Muscle layer of colon (tissue), 2 donors: ENCODE measurements at regions not wholly inside any gene's neighbourhood (a gene's known extent, or its start where the extent isn't known, plus 50 kb on each side); places are given as distances from the start of the nearest gene placed in this dataset.

Experiments used
- H3K27ac ChIP-seq: one replicate; pipeline ENCODE4 v1.7.0; 2013; ENCODE audit warnings: low read depth, mild to moderate bottlenecking, low read length, moderate library complexity
- H3K27me3 ChIP-seq, 2 donors: one replicate each; pipeline ENCODE4 v1.7.0; 2013; ENCODE audit warnings: low read length in 2 of 2, mild to moderate bottlenecking in 2 of 2; ENCODE audit not compliant: insufficient read depth in 2 of 2, control insufficient read depth in 1 of 2
- H3K36me3 ChIP-seq: one replicate; pipeline ENCODE4 v1.7.0; 2013; ENCODE audit warnings: mild to moderate bottlenecking, low read length; ENCODE audit not compliant: insufficient read depth
- H3K4me1 ChIP-seq: one replicate; pipeline ENCODE4 v1.7.0; 2013; ENCODE audit warnings: mild to moderate bottlenecking, low read length; ENCODE audit not compliant: insufficient read depth
- H3K4me3 ChIP-seq, 2 donors: one replicate each; pipeline ENCODE4 v1.7.0; 2013; ENCODE audit warnings: low read length in 2 of 2, low read depth in 1 of 2, mild to moderate bottlenecking in 1 of 2, moderate library complexity in 1 of 2
- H3K9ac ChIP-seq: one replicate; pipeline ENCODE4 v1.7.0; 2013; ENCODE audit warnings: low read length
- H3K9me3 ChIP-seq: one replicate; pipeline ENCODE4 v1.7.0; 2013; ENCODE audit warnings: mild to moderate bottlenecking, low read length
- donor health status: abdominal sarcoma.
- donor health status: Adenocarcinoma of cecum.

DNA sequence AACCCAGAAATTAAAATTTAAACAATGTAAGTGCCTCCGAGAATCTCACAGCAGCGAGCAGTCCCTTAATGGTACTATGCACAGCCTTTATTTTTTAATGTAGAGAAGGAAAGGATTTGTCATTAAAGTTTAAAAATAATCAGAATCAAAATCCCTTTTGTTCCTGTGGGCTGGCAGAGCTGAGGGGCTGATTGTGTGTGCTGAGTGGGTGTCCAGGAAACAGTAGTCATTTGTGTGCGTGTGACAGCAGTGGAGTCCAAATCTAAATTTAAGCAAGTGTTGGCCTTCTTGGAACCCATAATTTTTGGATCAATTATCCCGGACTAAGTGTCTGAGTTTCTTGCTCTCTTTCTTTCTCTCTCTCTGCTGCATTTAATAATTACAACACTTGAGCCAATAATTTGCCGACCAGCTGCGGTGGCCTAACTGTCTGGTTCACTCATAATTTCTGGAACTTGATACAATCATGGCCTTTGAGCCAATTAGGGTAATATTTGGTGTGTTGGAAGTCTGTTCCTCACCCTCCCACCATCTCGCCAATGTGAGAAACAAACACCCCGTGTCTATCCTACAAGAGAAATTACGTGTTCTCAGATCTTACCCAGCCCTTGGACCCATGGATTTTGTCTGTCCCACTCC lies 528.0 kb downstream of the SOX6 start:
- H3K9me3 ChIP-seq, result no peaks in the 10 kb centered on the region
- no peaks in the 10 kb centered on the region for H3K27me3 ChIP-seq
- no peak overlapping the region for H3K9ac ChIP-seq
- no peak overlapping the region for H3K4me3 ChIP-seq
- H3K27ac ChIP-seq, result no peak overlapping the region
- no peaks in the 10 kb centered on the region for H3K4me1 ChIP-seq
- H3K36me3 ChIP-seq, result no peaks in the 10 kb centered on the region

- Histone ChIP-seq H3K9ac (no peak overlapping the region), H3K4me1 (no peaks in the 10 kb centered on the region), H3K4me3 (no peak overlapping the region), H3K27me3 (no peaks in the 10 kb centered on the region), H3K36me3 (no peaks in the 10 kb centered on the region), H3K27ac (no peak overlapping the region), H3K9me3 (no peaks in the 10 kb centered on the region)
These were observed 527.0 kb downstream of the SOX6 start for GRCh38 chr11:15829312-15829711.

DNA sequence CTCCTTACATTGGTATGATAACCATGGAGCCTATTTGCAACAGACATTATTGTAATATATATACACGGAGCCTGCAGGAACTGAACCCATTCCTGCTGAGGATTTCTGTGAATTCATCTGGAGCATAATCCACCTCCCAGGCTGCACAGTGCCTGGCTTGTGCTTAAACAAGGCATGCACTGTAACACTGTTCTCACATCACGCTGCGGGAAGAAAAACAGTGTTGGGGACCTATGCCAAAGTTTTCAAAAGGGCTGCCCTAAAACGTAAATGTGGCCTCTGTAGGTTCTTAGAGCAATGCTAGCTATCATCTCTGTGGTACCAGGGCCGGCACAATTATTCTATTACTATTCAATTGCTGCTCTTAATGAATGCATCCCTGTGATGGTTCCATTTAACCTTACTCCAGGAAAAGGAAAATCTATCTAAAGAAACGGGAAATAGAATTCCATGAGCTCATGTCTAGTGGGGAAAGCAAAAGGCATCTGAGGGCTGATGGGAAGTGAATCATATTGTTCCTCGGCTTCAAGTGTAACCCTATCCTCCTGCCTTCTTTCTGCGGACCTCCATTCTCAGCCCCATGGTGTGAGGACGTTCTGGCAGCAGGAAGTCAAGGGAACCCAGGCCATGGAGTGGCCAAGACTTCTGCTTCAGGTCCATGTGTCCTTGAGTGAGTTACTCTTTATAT lies 525.5 kb downstream of the SOX6 start:
- Histone ChIP-seq H3K4me1 (peaks cover 6% of the 10 kb centered on the region), H3K9me3 (no peaks in the 10 kb centered on the region), H3K4me3 (no peak overlapping the region), H3K27ac (no peak overlapping the region), H3K9ac (no peak overlapping the region), H3K27me3 (no peaks in the 10 kb centered on the region), H3K36me3 (no peaks in the 10 kb centered on the region)

- no peak overlapping the region for H3K27ac ChIP-seq
- H3K9ac ChIP-seq, result no peak overlapping the region
- peaks cover 17% of the 10 kb centered on the region for H3K4me1 ChIP-seq
- no peaks in the 10 kb centered on the region for H3K9me3 ChIP-seq
- H3K4me3 ChIP-seq, result no peak overlapping the region
- peaks cover 0 to 5% of the 10 kb centered on the region in 2 donors for H3K27me3 ChIP-seq
- H3K36me3 ChIP-seq, result no peaks in the 10 kb centered on the region
These were observed 520.4 kb downstream of the SOX6 start for GRCh38 chr11:15835788-15836411.

GRCh38 chr11:15836795-15837194 lies 519.6 kb downstream of the SOX6 start:
- Histone ChIP-seq H3K27ac (no peak overlapping the region), H3K9ac (no peak overlapping the region), H3K9me3 (no peaks in the 10 kb centered on the region), H3K36me3 (no peaks in the 10 kb centered on the region), H3K27me3 (peaks cover 0 to 5% of the 10 kb centered on the region in 2 donors), H3K4me1 (peaks cover 17% of the 10 kb centered on the region), H3K4me3 (no peak overlapping the region)

DNA sequence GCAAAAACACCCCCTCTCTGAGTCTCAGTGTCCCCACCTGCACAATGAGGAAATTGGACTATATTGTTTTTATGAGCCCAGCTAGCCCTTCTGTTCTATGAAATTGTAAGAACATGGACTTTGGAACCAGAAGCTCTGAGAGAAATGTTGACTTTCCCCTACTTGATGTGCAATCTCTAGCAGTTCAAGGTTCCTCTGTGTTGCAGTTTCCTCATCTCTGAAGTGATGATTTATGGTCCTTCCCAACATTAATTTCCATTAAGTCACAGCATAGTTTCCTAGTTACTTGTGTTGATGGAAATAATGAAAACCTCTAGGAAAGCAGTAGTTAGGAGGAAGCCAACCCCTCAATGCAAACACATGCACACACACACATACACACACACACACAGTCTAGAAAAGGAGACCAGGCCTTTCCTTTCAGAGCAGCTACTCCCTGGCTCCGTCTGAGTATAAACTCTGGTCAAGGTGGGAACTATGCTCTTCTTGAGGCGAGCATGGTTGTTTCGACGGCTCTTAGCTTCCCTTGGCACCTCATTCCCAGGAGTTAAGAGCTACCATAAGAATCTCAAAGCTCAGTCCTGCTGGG lies 518.4 kb downstream of the SOX6 start:
- Histone ChIP-seq H3K4me3 (no peak overlapping the region), H3K27ac (no peak overlapping the region), H3K4me1 (peaks cover 17% of the 10 kb centered on the region), H3K9me3 (no peaks in the 10 kb centered on the region), H3K9ac (no peak overlapping the region), H3K36me3 (no peaks in the 10 kb centered on the region), H3K27me3 (peaks cover 4 to 5% of the 10 kb centered on the region in 2 donors)

DNA sequence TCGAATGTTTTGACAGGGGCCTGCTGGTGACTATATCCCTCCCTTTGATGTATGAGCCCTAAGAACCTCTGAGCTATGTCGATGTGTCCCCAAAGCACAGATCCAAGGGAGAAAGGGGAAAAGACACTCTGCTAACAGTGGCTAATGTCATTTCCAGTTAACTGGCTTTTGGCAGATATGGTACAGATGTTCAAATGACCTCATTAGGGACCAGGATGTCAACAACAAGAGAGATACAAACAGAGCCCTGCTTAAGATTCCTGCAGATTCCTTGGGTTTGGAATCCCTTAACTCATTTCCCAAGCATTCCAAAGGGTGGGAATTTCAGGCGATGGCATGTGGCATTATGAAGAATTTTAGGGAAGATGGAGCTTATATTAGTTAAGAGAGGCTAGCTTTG lies 517.3 kb downstream of the SOX6 start:
- H3K36me3 ChIP-seq, result no peaks in the 10 kb centered on the region
- no peak overlapping the region for H3K27ac ChIP-seq
- H3K9ac ChIP-seq, result no peak overlapping the region

DNA sequence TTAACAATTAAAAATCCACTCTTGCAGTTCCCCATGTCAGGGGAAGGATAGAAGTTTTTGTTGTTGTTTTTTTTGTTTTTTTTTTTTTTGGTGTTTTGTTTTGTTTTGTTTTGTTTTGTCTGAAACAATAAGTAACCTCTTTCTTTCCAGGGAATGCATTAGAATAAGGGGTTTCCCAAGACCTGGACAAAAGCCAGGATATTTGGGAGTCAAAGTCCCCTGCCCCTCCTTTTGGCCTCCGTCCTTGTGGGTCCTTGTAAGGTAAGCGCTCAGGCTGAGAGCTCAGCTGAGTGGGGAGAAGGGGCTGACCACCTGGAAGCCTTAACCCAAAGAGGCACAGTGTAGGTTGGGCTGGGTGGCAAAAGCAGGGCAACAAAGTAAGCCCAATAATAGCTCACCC lies 515.4 kb downstream of the SOX6 start:
- H3K27ac ChIP-seq, result no peak overlapping the region
- no peak overlapping the region for H3K9ac ChIP-seq
- peaks cover 10% of the 10 kb centered on the region for H3K4me1 ChIP-seq
- H3K36me3 ChIP-seq, result no peaks in the 10 kb centered on the region
- no peaks in the 10 kb centered on the region for H3K9me3 ChIP-seq
- peaks cover 8 to 9% of the 10 kb centered on the region in 2 donors for H3K27me3 ChIP-seq
- no peak overlapping the region for H3K4me3 ChIP-seq

More for the DNA sequence above, 517.3 kb downstream of the SOX6 start:
- Histone ChIP-seq H3K4me3 (no peak overlapping the region), H3K27me3 (peaks cover 5 to 9% of the 10 kb centered on the region in 2 donors), H3K9me3 (no peaks in the 10 kb centered on the region), H3K4me1 (peaks cover 17% of the 10 kb centered on the region)

GRCh38 chr11:15841931-15842740 lies 514.2 kb downstream of the SOX6 start:
- Histone ChIP-seq H3K27ac (no peak overlapping the region), H3K4me1 (no peaks in the 10 kb centered on the region), H3K9ac (no peak overlapping the region), H3K9me3 (no peaks in the 10 kb centered on the region), H3K4me3 (no peak overlapping the region), H3K36me3 (no peaks in the 10 kb centered on the region), H3K27me3 (peaks cover 9 to 11% of the 10 kb centered on the region in 2 donors)

DNA sequence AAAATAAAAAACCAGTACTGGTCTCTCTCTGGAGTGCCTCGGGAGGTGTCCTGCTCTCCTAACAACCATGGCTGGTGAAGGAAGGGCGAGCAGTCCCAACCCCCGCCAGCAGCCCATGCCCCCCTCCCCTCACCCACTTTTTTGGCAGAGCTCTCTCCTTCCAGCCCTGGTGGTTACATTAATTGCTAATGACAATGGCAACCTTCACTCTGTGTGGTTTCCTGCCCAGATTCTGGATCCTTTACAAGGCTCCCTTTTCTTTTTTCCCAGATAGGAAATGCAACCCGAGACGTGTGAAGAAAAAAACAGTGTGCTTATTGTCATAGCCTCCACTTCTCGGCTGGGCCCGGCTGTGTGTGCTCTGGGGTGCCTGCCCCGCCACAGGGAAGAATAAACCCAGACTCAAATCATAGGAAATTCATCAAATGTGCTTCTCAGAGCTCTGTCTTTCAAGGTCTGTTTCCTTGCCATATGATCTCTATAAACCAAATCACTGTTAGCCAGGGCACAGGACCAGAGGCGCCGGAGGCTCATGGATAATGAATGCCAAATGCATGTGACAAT lies 513.0 kb downstream of the SOX6 start:
- Histone ChIP-seq H3K27ac (no peak overlapping the region), H3K27me3 (peaks cover 9 to 11% of the 10 kb centered on the region in 2 donors), H3K36me3 (no peaks in the 10 kb centered on the region), H3K4me3 (no peak overlapping the region), H3K4me1 (no peaks in the 10 kb centered on the region), H3K9me3 (no peaks in the 10 kb centered on the region), H3K9ac (no peak overlapping the region)

DNA sequence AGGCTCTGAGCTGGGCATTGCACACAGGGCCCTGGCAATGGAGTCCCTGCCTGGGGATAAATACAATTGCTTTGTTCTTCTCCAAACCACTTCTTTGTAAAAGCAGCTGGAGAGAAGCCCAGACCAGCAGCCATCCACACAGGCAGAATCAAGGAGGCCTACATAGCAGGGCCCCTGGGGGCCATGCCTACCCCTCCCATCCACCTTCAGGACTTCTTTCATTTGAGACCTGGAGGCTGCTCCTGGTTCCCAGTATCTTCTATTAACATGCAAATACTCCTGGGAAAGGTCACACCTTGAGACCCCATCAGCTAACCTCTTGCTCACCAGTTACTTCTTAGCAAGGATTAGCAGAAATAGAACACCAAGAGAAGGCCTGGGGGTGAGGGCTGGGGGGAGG lies 511.1 kb downstream of the SOX6 start:
- H3K9ac ChIP-seq, result no peak overlapping the region
- H3K9me3 ChIP-seq, result no peaks in the 10 kb centered on the region
- H3K27me3 ChIP-seq, result peaks cover 6 to 9% of the 10 kb centered on the region in 2 donors
- H3K27ac ChIP-seq, result no peak overlapping the region
- no peaks in the 10 kb centered on the region for H3K4me1 ChIP-seq
- H3K4me3 ChIP-seq, result no peak overlapping the region
- H3K36me3 ChIP-seq, result no peaks in the 10 kb centered on the region
